K562 (cell line): ENCODE measurements at regions not wholly inside any gene's neighbourhood (a gene's known extent, or its start where the extent isn't known, plus 50 kb on each side); places are given as distances from the start of the nearest gene placed in this dataset.

ENCODE experiments used
- ATAC-seq: fragments of 200-7000 bp; cut with Tn5 transposase; 3 replicates; pipeline ENCODE4 v1.9.1; 2020; ENCODE audit warnings: moderate library complexity
- BruUV-seq: library from RNA; stranded (reverse); fragments of 400-500 nt; replicated peaks from 2 replicates; lab custom pipeline; 2021; lab: Mats Ljungman, UMichigan
- CTCF ChIA-PET: fragments of 300-600 bp; formaldehyde crosslinking; extraction: SDS; loops from one replicate; lab custom pipeline; 2021; ENCODE audit warnings: low intra/inter-chr PET ratio; lab: Yijun Ruan, JAX
- POLR2A ChIA-PET: fragments of 300-600, 350-650 bp; sonication (Branson Sonifier 250); formaldehyde crosslinking; extraction: SDS; loops from one replicate; lab custom pipeline; 2021; ENCODE audit warnings: antibody characterized with exemption, inconsistent platforms; lab: Yijun Ruan, JAX
- DNase-seq, 4 experiments: peaks; one replicate each; pipeline versions ENCODE4 v3.0.0 to v3.0.0-alpha.2; 2011 to 2018; ENCODE audit warnings: low spot score in 3 of 4, mixed read lengths in 3 of 4; ENCODE audit errors: extremely low read depth in 1 of 4
- FAIRE-seq: peaks from 2 replicates; lab custom pipeline; 2011; peaks lifted over from hg19 to GRCh38; lab: Jason Lieb, UNC
- H2AFZ ChIP-seq: 2 replicates; pipeline ENCODE4 v1.6.0; 2011; ENCODE audit warnings: low read depth, low read length, control low read depth, inconsistent platforms
- H3K27ac ChIP-seq: fragments of 200-600 bp; 3 replicates; pipeline ENCODE4 v1.8.0; 2011; ENCODE audit warnings: low read depth, mild to moderate bottlenecking, control low read depth, inconsistent platforms, low read length, moderate library complexity, mixed read lengths; ENCODE audit errors: extremely low read depth
- H3K27me3 ChIP-seq, 2 experiments: fragments of 300-600 bp in 1 of 2; 2 replicates in 1 of 2; 3 replicates in 1 of 2; pipeline versions ENCODE4 v1.6.0 to v1.8.0; 2011; ENCODE audit warnings: inconsistent platforms in 2 of 2, low read length in 2 of 2, mild to moderate bottlenecking in 1 of 2, mixed read lengths in 1 of 2, moderate library complexity in 1 of 2; ENCODE audit not compliant: control insufficient read depth in 2 of 2, insufficient read depth in 2 of 2
- H3K36me3 ChIP-seq: fragments of 300-600 bp; 3 replicates; pipeline ENCODE4 v1.8.0; 2011; ENCODE audit warnings: mild to moderate bottlenecking, low read length, inconsistent platforms; ENCODE audit not compliant: control insufficient read depth, insufficient read depth
- H3K4me1 ChIP-seq, 2 experiments: fragments of 200-600 bp in 1 of 2; replicated peaks in 1 of 2; 2 replicates in 1 of 2; 3 replicates in 1 of 2; pipeline versions ENCODE4 v1.5.1 to v1.8.0; 2011; ENCODE audit warnings: inconsistent platforms in 2 of 2, low read length in 2 of 2, mild to moderate bottlenecking in 1 of 2, mixed read lengths in 1 of 2, moderate library complexity in 1 of 2; ENCODE audit not compliant: control insufficient read depth in 2 of 2, insufficient read depth in 2 of 2
- H3K4me2 ChIP-seq: 2 replicates; pipeline ENCODE4 v1.6.1; 2011; ENCODE audit warnings: low read length, control low read depth, inconsistent platforms, mixed read lengths; ENCODE audit not compliant: insufficient read depth
- H3K4me3 ChIP-seq: fragments of 200-600 bp; sonication (generic), shearing (Covaris generic); 2 replicates; pipeline ENCODE4 v1.5.1; 2016; ENCODE audit warnings: control low read depth, inconsistent platforms
- H3K79me2 ChIP-seq: fragments of 200-600 bp; 3 replicates; pipeline ENCODE4 v1.8.0; 2011; ENCODE audit warnings: low read length, inconsistent platforms; ENCODE audit not compliant: control insufficient read depth, insufficient read depth
- H3K9ac ChIP-seq, 2 experiments: 2 replicates each; pipeline versions ENCODE4 v1.6.0 to v1.6.1; 2011; ENCODE audit warnings: low read depth in 2 of 2, low read length in 2 of 2, control low read depth in 1 of 2, inconsistent platforms in 1 of 2, mild to moderate bottlenecking in 1 of 2, mixed read lengths in 1 of 2; ENCODE audit not compliant: insufficient read depth in 1 of 2
- H3K9me1 ChIP-seq: one replicate; pipeline ENCODE4 v1.6.0; 2011; ENCODE audit warnings: inconsistent platforms, mild to moderate bottlenecking, low read length, moderate library complexity; ENCODE audit not compliant: control insufficient read depth, insufficient read depth
- H3K9me3 ChIP-seq: replicated peaks from 2 replicates; pipeline ENCODE4 v1.5.1; 2011; ENCODE audit warnings: low read depth, low read length, inconsistent platforms; ENCODE audit not compliant: control insufficient read depth, insufficient read depth
- H4K20me1 ChIP-seq: replicated peaks from 2 replicates; pipeline ENCODE4 v1.6.1; 2011; ENCODE audit warnings: low read length, inconsistent platforms, mixed read lengths; ENCODE audit not compliant: control insufficient read depth, insufficient read depth
- DIDO1 ChIP-seq: fragments of 450-650 bp; IDR thresholded peaks from 2 replicates; pipeline ENCODE4 v1.6.1; 2016; ENCODE audit warnings: low read depth, missing biosample characterization, missing genetic modification characterization
- ILK ChIP-seq: fragments of 450-650 bp; IDR thresholded peaks from 2 replicates; pipeline ENCODE4 v1.6.1; 2016; ENCODE audit warnings: missing genetic modification characterization, low read depth, mild to moderate bottlenecking, missing compliant biosample characterization, moderate library complexity, borderline replicate concordance
- KAT2B ChIP-seq: IDR thresholded peaks from one replicate; pipeline ENCODE4 v1.6.1; 2012; ENCODE audit warnings: low read depth, mild to moderate bottlenecking, control low read depth, inconsistent platforms, low read length, moderate library complexity
- MAX ChIP-seq: sonication (generic); formaldehyde crosslinking; IDR thresholded peaks from 2 replicates; pipeline ENCODE4 v1.9.0; 2022; ENCODE audit warnings: mild to moderate bottlenecking, missing genetic modification reagents
- PHB2 ChIP-seq: fragments of 450-650 bp; IDR thresholded peaks from 2 replicates; pipeline ENCODE4 v1.6.1; 2017; ENCODE audit warnings: low read depth
- RBM15 ChIP-seq: fragments of 200-400 bp; formaldehyde crosslinking; IDR thresholded peaks from 2 replicates; pipeline ENCODE4 v1.6.1; 2018; ENCODE audit warnings: mild to moderate bottlenecking, low read length, moderate library complexity; ENCODE audit not compliant: insufficient read depth
- SNIP1 ChIP-seq: fragments of 450-650 bp; IDR thresholded peaks from 2 replicates; pipeline ENCODE4 v1.7.1; 2017; ENCODE audit warnings: low read depth, mild to moderate bottlenecking
- WGBS: fragments of 100-300 bp; shearing (Covaris generic); methylation state at CpG from one replicate; pipeline ENCODE4 v1.1.6; 2016; ENCODE audit warnings: low coverage, mixed read lengths; ENCODE audit not compliant: insufficient coverage; ENCODE audit errors: missing lambda C conversion rate; 5-methylcytosine and 5-hydroxymethylcytosine counted together
- in situ Hi-C: fragments of 300-500 bp; cut with MboI; formaldehyde crosslinking; loops from 4 replicates; pipeline ENCODE4 v1.15.0; 2018; ENCODE audit warnings: inconsistent platforms, mixed read lengths
- intact Hi-C: fragments of 100-400 bp; cut with micrococcal nuclease; formaldehyde crosslinking; loops from 2 replicates; pipeline ENCODE4 v1.14.2; 2022
- TF ChIP-seq, protein P1 (sequence below): fragments of 250-450 bp; sonication (Bioruptor Pico); IDR thresholded peaks from 2 replicates; pipeline ENCODE4 v1.4.0; 2020
- TF ChIP-seq, protein P2 (sequence below): fragments of 250-450 bp; sonication (Bioruptor Pico); IDR thresholded peaks from 2 replicates; pipeline ENCODE4 v1.5.1; 2021; ENCODE audit warnings: mild to moderate bottlenecking
- TF ChIP-seq, protein P3 (sequence below): IDR thresholded peaks from 2 replicates; pipeline ENCODE4 v1.6.1; 2014; ENCODE audit warnings: antibody characterized with exemption
- TF ChIP-seq, protein P4 (sequence below): sonication (generic); formaldehyde crosslinking; IDR thresholded peaks from 2 replicates; pipeline ENCODE4 v1.8.0; 2022; ENCODE audit warnings: mild to moderate bottlenecking, missing genetic modification reagents
- TF ChIP-seq, protein P5 (sequence below), 2 experiments: IDR thresholded peaks; 2 replicates each; pipeline ENCODE4 v1.6.1; 2012; ENCODE audit warnings: improper control_type of control experiment in 2 of 2, low read depth in 2 of 2, low read length in 2 of 2, borderline replicate concordance in 1 of 2

GRCh38 chr1:213375002-213375401 lies 324.0 kb downstream of the RPS6KC1 start (continued):
- peak; percentile 11; the same call in 1 of the 2 replicates for TF ChIP-seq PHB2
- TF ChIP-seq, protein P1, sequence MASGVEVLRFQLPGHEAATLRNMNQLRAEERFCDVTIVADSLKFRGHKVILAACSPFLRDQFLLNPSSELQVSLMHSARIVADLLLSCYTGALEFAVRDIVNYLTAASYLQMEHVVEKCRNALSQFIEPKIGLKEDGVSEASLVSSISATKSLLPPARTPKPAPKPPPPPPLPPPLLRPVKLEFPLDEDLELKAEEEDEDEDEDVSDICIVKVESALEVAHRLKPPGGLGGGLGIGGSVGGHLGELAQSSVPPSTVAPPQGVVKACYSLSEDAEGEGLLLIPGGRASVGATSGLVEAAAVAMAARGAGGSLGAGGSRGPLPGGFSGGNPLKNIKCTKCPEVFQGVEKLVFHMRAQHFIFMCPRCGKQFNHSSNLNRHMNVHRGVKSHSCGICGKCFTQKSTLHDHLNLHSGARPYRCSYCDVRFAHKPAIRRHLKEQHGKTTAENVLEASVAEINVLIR, result no peak
- TF ChIP-seq KAT2B, result no peak
- TF ChIP-seq MAX (CRISPR knock-in tag), result no peak
- TF ChIP-seq RBM15, result no peak

- Histone ChIP-seq H3K9me3 (no peaks in the 10 kb centered on the region), H4K20me1 (0 out of 2 replicates have a peak, but pooled peaks cover 3% of the 10 kb centered on the region), H3K27ac (no peak overlapping the region)
- intact Hi-C loops, result loop anchor here (10.0 kb wide), 1 partner anchor 228 kb away; no protein-coding TSS in a partner anchor
- no TSS peak for BruUV-seq
- TF ChIP-seq, protein P2, sequence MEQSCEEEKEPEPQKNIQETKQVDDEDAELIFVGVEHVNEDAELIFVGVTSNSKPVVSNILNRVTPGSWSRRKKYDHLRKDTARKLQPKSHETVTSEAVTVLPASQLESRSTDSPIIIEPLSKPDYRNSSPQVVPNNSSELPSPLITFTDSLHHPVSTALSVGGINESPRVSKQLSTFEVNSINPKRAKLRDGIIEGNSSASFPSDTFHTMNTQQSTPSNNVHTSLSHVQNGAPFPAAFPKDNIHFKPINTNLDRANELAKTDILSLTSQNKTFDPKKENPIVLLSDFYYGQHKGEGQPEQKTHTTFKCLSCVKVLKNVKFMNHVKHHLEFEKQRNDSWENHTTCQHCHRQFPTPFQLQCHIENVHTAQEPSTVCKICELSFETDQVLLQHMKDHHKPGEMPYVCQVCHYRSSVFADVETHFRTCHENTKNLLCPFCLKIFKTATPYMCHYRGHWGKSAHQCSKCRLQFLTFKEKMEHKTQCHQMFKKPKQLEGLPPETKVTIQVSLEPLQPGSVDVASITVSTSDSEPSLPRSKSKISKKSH, result no peak
- TF ChIP-seq DIDO1 (no peak), SNIP1 (no peak), ILK (tag) (no peak)
- TF ChIP-seq, protein P3, sequence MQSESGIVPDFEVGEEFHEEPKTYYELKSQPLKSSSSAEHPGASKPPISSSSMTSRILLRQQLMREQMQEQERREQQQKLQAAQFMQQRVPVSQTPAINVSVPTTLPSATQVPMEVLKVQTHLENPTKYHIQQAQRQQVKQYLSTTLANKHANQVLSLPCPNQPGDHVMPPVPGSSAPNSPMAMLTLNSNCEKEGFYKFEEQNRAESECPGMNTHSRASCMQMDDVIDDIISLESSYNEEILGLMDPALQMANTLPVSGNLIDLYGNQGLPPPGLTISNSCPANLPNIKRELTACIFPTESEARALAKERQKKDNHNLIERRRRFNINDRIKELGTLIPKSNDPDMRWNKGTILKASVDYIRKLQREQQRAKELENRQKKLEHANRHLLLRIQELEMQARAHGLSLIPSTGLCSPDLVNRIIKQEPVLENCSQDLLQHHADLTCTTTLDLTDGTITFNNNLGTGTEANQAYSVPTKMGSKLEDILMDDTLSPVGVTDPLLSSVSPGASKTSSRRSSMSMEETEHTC, result no peak
- TF ChIP-seq, protein P4, sequence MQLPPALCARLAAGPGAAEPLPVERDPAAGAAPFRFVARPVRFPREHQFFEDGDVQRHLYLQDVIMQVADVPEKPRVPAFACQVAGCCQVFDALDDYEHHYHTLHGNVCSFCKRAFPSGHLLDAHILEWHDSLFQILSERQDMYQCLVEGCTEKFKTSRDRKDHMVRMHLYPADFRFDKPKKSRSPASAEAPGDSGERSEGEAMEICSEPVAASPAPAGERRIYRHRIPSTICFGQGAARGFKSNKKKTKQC, result no peak
- TF ChIP-seq, protein P5, sequence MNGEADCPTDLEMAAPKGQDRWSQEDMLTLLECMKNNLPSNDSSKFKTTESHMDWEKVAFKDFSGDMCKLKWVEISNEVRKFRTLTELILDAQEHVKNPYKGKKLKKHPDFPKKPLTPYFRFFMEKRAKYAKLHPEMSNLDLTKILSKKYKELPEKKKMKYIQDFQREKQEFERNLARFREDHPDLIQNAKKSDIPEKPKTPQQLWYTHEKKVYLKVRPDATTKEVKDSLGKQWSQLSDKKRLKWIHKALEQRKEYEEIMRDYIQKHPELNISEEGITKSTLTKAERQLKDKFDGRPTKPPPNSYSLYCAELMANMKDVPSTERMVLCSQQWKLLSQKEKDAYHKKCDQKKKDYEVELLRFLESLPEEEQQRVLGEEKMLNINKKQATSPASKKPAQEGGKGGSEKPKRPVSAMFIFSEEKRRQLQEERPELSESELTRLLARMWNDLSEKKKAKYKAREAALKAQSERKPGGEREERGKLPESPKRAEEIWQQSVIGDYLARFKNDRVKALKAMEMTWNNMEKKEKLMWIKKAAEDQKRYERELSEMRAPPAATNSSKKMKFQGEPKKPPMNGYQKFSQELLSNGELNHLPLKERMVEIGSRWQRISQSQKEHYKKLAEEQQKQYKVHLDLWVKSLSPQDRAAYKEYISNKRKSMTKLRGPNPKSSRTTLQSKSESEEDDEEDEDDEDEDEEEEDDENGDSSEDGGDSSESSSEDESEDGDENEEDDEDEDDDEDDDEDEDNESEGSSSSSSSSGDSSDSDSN (IDR thresholded peaks at IDR 0.05; ENCODE audit: borderline replicate concordance in 1 of 2, low read depth in 2 of 2, low read length in 2 of 2), result no peak
- TF ChIP-seq, all 486 proteins: peak for 0
- POLR2A ChIA-PET, result interaction anchor here (0.7 to 1.6 kb wide), 3 partner anchors 9 to 1030 kb away, joined by 3 to 4 read pairs (median 3); partner anchors contain the start of gene FLVCR1
- in situ Hi-C loops, result no loop called here
- H3K4me1 ChIP-seq, result no peaks in the 10 kb centered on the region
- no peak overlapping the region for H3K4me2 ChIP-seq
- DNase-seq (no peak), ATAC-seq (no peak), FAIRE-seq (no peak)
- CTCF ChIA-PET, result no interaction called here
- H3K9ac ChIP-seq, result no peak overlapping the region
- H3K4me3 ChIP-seq, result no peak overlapping the region
- H3K36me3 ChIP-seq, result no peaks in the 10 kb centered on the region
- H2AFZ ChIP-seq, result no peak overlapping the region
- H3K27me3 ChIP-seq, result peaks cover 16 to 18% of the 10 kb centered on the region in 2 experiments
- under 1% methylated on average over 8 of the region's 8 CpGs for WGBS
- no peaks in the 10 kb centered on the region for H3K79me2 ChIP-seq
- no peaks in the 10 kb centered on the region for H3K9me1 ChIP-seq
Measured at GRCh38 chr1:213376862-213377372, 325.9 kb downstream of the RPS6KC1 start.
